AG04449 (cell line): ENCODE measurements at regions not wholly inside any gene's neighbourhood (a gene's known extent, or its start where the extent isn't known, plus 50 kb on each side); places are given as distances from the start of the nearest gene placed in this dataset.

Experiments
- CTCF ChIA-PET: fragments of 350-600 bp; formaldehyde crosslinking; extraction: SDS; loops from one replicate; lab custom pipeline; 2021; ENCODE audit warnings: antibody characterized with exemption; lab: Yijun Ruan, JAX
- POLR2A ChIA-PET: fragments of 400-600, 350-600 bp; formaldehyde crosslinking; extraction: SDS; loops from one replicate; lab custom pipeline; 2020; ENCODE audit warnings: antibody characterized with exemption, inconsistent platforms; lab: Yijun Ruan, JAX
- DNase-seq: peaks from one replicate; pipeline ENCODE4 v3.0.0-alpha.2; 2010; ENCODE audit warnings: low read depth, low spot score
- H3K4me3 ChIP-seq: 2 replicates; pipeline ENCODE4 v1.5.1; 2011; ENCODE audit warnings: low read depth, mild to moderate bottlenecking, control low read depth, low read length
- CTCF ChIP-seq: IDR thresholded peaks from one replicate; pipeline ENCODE4 v1.5.1; 2011; ENCODE audit warnings: mild to moderate bottlenecking, moderate library complexity, low read length, control low read depth, inconsistent platforms; ENCODE audit not compliant: insufficient read depth; ENCODE audit errors: missing control alignments

GRCh38 chr3:130258532-130258952 is 86.9 kb upstream of the COL6A5 start:
- DNase-seq = no peak
- CTCF ChIA-PET = no interaction called here
- POLR2A ChIA-PET = no interaction called here
- no peak for TF ChIP-seq CTCF
- H3K4me3 ChIP-seq = no peak overlapping the region

- POLR2A ChIA-PET = no interaction called here
- CTCF ChIA-PET = no interaction called here
- no peak for DNase-seq
- TF ChIP-seq CTCF = no peak
- no peak overlapping the region for H3K4me3 ChIP-seq
These were observed 86.2 kb upstream of the COL6A5 start for GRCh38 chr3:130259166-130259874.

- DNase-seq = no peak
- ChIA-PET CTCF (interaction anchor here (1.0 kb wide), 1 partner anchor 15 kb away, joined by 3 read pairs; no protein-coding TSS in a partner anchor), POLR2A (no interaction called here)
- TF ChIP-seq CTCF = no peak
- no peak overlapping the region for H3K4me3 ChIP-seq
These were observed 84.6 kb upstream of the COL6A5 start for GRCh38 chr3:130260918-130261317.

- H3K4me3 ChIP-seq = no peak overlapping the region
- ChIA-PET POLR2A (no interaction called here), CTCF (interaction anchor here (0.9 to 1.6 kb wide), 2 partner anchors 11 to 12 kb away, joined by 3 to 5 read pairs; no protein-coding TSS in a partner anchor)
- no peak for TF ChIP-seq CTCF
- DNase-seq = no peak
These were observed 81.8 kb upstream of the COL6A5 start for GRCh38 chr3:130263708-130264107.

GRCh38 chr3:130266817-130267216 is 78.7 kb upstream of the COL6A5 start:
- DNase-seq = no peak
- CTCF ChIA-PET = interaction anchor here (2.3 kb wide), 1 partner anchor 9 kb away, joined by 6 read pairs; no protein-coding TSS in a partner anchor
- TF ChIP-seq CTCF = no peak
- H3K4me3 ChIP-seq = no peak overlapping the region
- POLR2A ChIA-PET = no interaction called here

GRCh38 chr3:130276203-130276803 is 69.2 kb upstream of the COL6A5 start:
- no peak overlapping the region for H3K4me3 ChIP-seq
- peak; percentile 75 for TF ChIP-seq CTCF
- ChIA-PET POLR2A (no interaction called here), CTCF (interaction anchor here (0.7 to 4.1 kb wide), 14 partner anchors 8 to 617 kb away, joined by 3 to 25 read pairs (median 5); partner anchors contain the start of gene ATP2C1)
- DNase-seq = peak; percentile 16
